ENCODE measurements at regions not wholly inside any gene's neighbourhood (a gene's known extent, or its start where the extent isn't known, plus 50 kb on each side); places are given as distances from the start of the nearest gene placed in this dataset.
"Not testable (repeated sequence)": the region's sequence is repeated elsewhere in the genome, so short reads cannot be mapped to it uniquely, and the experiment has no call there.

DNA sequence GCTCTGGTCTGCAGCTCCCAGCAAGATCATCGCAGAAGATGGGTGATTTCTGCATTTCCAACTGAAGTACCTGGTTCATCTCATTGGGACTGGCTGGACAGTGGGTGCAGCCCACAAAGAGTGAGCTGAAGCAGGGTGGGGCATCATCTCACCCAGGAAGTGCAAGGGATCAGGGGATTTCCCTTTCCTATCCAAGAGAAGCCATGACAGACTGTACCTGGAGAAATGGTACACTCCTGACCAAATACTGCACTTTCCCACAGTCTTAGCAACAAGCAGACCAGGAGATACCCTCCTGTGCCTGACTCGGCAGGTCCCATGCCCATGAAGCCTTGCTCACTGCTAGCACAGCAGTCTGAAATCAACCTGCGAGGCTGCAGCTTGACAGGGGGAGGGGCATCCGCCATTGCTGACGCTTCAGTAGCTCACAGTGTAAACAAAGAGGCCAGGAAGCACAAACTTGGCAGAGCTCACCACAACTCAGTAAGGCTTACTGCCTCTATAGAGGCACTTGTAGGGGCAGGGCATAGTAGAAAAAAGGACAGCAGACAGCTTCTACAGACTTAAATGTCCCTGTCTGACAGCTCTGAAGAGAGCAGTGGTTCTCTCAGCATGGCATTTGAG, 60.5 kb downstream of the AREG start:
- DNase-seq, result not testable (repeated sequence)

GRCh38 chr4:74509363-74509762, 64.4 kb downstream of the AREG start:
- DNase-seq, result not testable (repeated sequence)

DNA sequence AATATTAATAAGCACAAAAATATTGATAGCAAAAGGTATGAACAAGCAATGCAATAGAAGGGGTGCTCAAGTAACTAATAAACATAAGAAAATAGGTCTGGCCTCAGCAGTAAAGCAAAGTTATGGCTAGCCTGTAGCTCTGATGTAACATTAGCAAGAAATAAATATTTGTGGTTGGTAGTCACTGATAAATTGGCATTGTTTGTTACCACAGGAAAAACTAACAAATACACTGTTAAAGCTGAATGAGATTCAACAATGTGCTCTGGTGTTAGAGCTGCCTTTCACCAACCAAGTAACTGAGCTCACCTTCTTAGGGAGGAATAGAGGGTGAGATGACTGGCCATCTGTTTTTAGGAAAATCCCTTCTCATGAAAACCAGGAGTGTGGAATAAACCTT, 71.4 kb downstream of the AREG start:
- DNase-seq, result no peak

GRCh38 chr4:74517996-74518395, 73.1 kb downstream of the AREG start:
- DNase-seq, result no peak

DNA sequence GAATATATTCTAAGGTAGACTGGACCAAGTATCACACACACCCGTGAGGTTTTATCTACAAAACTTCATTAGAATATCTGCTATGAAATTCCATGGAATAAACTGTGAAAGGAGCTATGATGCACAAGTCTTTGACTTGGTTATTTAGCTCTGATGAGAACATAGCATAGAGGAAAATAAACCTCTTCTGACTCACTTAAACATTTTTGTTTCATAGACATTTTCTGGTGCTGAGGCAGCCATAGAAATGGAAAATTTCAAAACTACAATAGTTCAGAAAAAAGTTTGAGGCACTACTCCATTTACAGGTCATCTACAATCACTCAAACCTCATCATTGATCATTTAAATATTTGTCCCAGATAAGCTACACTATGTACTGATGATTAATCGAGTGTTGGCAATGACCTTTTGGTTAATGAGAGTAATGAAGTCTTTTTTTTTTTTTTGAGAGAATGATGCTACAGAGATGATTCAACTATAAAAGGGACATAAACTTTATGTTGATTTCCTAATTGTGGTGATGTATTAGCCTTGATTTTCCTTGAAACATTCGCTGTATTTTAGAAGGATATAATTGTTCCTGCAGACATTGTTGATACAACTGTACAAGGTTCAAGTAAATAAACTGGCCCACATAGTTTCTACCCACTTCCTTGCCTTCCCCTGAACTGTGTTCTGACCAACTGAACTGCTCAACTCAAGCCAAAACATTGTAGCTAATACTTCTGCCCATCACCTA, 77.5 kb downstream of the AREG start:
- DNase-seq, result no peak

DNA sequence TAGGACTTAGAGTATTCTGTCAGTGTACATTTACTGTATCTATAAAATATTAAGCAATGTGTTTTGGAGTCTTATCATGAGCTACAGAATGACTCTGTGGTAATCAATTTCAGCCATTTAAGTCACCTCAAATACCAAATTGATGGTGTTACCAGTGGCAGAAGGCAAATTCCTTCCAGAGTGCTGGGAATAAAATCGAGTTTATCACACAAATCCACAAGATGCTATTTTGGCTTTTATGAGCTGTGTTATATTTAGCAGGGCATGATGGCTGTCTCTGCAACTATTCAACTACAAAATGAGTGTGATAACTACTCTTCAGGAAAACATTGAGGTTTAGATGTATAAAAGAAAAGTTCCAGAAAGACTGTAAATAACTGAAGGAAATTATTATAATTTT, 78.2 kb downstream of the AREG start:
- DNase-seq, result no peak

- no peak for DNase-seq
These were observed 80.0 kb downstream of the AREG start for GRCh38 chr4:74524985-74525384.

GRCh38 chr4:74527049-74527448, 82.1 kb downstream of the AREG start:
- DNase-seq, result no peak

DNA sequence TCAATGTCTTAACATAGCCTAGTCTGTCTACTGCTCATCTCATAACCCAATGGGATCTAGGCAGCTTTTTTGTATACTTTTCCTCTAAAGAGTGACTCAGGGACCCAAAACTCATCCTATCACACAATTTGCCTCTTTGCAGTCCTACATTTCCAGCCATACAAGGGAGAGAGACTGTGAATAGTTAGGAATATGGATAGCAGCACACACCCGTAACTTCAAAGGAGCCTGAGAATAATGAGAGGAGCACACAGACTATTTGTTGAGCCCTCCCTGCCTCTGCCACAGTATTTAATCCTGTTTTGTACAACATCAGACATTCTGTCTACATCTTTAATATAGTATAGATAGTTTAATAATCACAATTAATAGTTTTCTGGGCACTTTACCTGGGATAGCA, 83.2 kb downstream of the AREG start:
- DNase-seq, result no peak

DNA sequence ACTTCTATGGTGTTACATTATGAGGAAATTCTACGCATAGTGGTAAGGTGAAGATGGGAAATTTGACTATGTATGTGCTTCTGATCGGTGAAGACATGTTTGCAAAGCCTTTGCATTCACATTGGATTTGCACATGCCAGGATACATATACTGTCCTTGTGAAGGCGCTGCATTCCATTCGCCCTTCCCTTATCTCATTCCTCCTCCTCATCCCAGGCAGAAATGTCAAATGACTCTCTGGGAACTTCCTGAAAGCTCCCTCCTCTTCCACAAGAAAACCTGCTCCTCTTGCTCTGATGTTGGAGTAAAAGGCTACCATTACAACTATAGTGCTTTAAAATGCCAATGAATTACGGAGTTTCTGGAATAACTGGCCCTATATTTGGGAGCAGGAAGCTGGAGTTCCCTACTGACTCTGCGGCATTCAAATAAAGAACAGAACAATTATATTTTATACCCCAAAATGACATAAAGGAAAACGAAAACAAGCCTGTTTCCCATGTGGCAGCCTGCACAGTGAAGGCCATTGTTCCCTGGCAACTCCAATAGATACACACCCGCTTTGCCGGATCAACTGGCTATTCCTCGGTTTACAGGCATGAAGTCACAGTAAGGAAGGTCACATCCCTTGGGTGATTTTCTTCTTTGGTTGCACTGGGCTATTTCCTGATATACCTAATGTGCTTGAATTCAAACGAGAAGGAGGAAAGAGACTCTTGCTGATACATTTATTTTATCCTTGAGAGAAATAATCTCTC, 84.5 kb downstream of the AREG start:
- peak in 3 of 56 donors; percentile 2 to 4 (median 3) for DNase-seq

DNA sequence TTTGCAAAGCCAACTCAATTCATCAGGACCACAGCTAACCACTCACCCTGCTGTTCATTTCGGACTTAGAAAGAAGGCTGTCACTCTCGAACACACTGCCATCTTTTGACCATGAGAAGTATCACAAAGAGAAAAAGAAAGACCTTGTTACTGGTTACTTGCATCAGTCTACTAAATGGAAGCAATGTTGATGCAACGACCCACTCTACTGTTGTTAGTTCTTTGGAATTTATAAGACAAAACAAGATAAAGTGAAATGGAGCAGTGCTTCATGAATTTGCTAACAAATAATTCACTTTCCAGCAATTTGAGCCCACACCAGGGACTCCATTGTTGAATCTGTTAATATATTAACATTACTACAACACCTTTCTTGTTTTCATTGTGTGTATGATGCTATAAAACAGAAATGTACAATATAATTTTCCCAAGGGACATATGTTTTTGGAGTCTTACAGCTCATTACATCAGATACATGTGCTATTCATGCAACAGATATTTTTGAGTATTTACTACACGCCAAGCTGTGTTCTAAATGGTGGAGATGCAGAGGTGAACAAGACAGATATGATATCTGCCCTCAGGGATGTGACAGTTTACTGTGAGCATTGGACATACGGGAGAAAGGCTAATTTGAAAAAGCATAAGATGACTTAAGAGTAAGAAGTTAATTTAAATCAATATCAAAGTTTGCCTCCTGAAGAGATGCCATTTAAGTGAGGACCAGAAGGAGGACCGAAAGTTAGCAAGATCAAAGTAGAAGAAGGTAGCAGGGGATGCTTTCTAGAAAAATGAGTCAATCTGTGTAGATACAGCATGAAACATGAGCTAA, 87.2 kb downstream of the AREG start:
- DNase-seq, result peak in 5 of 56 donors; percentile 1 to 20 (median 2)

GRCh38 chr4:74534121-74534520, 89.2 kb downstream of the AREG start:
- DNase-seq, result no peak

GRCh38 chr4:74534936-74535335, 90.0 kb downstream of the AREG start:
- no peak for DNase-seq

- no peak for DNase-seq
These were observed 90.6 kb downstream of the AREG start for GRCh38 chr4:74535512-74535911.

- no peak for DNase-seq
These were observed 91.6 kb downstream of the AREG start for GRCh38 chr4:74536557-74536956.

DNA sequence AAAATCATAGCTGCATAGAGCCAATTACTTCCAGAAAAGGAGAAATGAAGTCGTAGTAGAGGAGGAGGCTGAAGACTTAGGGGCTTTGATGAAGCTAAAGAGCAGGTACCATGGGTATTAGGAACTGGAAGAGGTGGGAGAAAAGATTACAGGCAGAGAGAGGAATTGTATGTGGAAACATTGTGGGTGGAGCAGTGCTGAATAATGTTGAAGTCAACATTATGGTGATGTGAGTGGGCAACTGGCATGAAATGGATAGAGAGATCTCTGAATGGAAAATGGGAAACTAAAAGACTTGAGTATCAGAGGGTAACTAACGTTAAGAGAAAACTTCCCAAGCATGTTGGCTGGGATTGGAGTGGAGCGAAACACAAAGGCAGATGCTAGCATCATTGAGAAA, 92.5 kb downstream of the AREG start:
- no peak for DNase-seq

GRCh38 chr4:74539044-74539790, 94.3 kb downstream of the AREG start:
- no peak for DNase-seq

DNA sequence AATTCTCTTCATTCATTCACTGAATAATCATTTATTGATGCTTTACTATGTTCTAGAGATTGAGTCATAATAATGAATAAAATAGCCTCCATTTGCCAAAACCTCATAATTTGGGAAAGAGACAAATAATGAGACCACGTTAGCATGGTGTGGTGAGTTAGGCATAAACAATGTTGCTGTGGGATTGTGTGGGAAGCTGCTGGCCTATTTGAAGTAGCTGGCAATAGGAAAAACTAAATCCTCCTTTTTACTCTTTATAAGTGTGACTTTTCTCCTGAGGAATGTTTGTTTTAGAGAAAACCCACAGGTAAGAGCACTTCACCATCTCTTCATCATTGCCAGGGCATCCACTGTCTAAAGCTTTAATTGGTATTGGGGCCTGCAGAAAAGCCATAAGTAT, 95.3 kb downstream of the AREG start:
- DNase-seq, result no peak

DNA sequence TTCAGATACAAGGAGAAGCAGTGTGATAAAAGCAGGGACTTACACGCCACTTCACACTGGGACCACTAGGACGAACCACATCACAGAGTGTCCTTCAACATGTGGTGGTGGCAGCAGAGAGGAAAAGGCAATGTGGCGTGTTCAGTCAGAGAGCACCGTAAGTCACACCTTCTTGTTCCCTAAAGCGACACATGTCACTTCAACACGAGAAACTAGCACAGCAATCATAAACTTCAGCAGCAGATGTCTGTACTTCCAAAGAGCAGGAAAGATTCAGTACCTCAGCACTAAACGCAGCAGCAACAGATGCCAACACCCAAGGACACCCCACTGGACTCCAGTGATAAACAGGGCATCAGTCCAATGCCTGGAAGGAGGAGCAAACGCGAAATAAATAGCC, 96.7 kb downstream of the AREG start:
- no peak for DNase-seq

GRCh38 chr4:74543231-74543781, 98.4 kb downstream of the AREG start:
- DNase-seq, result no peak

DNA sequence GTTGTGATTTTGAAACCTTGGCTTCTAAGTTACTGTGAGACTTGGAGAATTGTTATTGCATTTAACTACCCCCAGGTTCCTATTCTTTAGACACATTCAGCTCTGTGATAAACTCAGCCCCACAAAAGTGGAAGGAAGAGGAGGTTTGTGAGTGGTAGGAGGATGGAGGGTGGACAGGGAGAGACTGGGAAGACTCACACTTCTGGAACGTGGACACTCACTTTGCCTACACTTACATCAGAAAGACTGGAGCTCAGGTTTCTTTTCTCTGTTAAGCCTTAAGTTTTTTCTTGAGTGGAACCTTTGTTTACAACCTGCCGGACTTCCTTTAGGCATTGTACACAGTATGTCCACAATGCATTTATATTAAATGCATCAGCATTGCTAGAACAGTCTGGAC, 99.0 kb downstream of the AREG start:
- no peak for DNase-seq

Data from amygdala (tissue), 56 donors.